Inferior parietal cortex (tissue), 1 donor: ENCODE measurements at regions not wholly inside any gene's neighbourhood (a gene's known extent, or its start where the extent isn't known, plus 50 kb on each side); places are given as distances from the start of the nearest gene placed in this dataset.

Experiments used
- DNase-seq: peaks from one replicate; pipeline ENCODE4 v3.0.0-alpha.2; 2016; ENCODE audit errors: extremely low spot score

- no peak for DNase-seq
Observed at GRCh38 chr20:54362283-54362682, 113.1 kb upstream of the DOK5 start.

- no peak for DNase-seq
Observed at GRCh38 chr20:54364365-54364764, 111.0 kb upstream of the DOK5 start.

- no peak for DNase-seq
Observed at GRCh38 chr20:54364919-54365318, 110.5 kb upstream of the DOK5 start.

GRCh38 chr20:54366669-54367344 is 108.6 kb upstream of the DOK5 start:
- no peak for DNase-seq

GRCh38 chr20:54368570-54368969 is 106.8 kb upstream of the DOK5 start:
- DNase-seq: no peak

- DNase-seq: no peak
Observed at GRCh38 chr20:54372313-54372712, 103.1 kb upstream of the DOK5 start.

- no peak for DNase-seq
Observed at GRCh38 chr20:54377992-54378773, 97.2 kb upstream of the DOK5 start.

GRCh38 chr20:54379893-54380584 is 95.4 kb upstream of the DOK5 start:
- no peak for DNase-seq

GRCh38 chr20:54382419-54382818 is 93.0 kb upstream of the DOK5 start:
- DNase-seq: no peak

GRCh38 chr20:54385746-54386145 is 89.6 kb upstream of the DOK5 start:
- no peak for DNase-seq

GRCh38 chr20:54389596-54390280 is 85.7 kb upstream of the DOK5 start:
- no peak for DNase-seq

GRCh38 chr20:54397292-54398140 is 77.9 kb upstream of the DOK5 start:
- DNase-seq: peak; percentile 11

- DNase-seq: no peak
Observed at GRCh38 chr20:54398814-54399213, 76.6 kb upstream of the DOK5 start.

- DNase-seq: no peak
Observed at GRCh38 chr20:54405540-54405939, 69.9 kb upstream of the DOK5 start.

- DNase-seq: no peak
Observed at GRCh38 chr20:54407459-54407858, 67.9 kb upstream of the DOK5 start.

- DNase-seq: no peak
Observed at GRCh38 chr20:54415967-54416366, 59.4 kb upstream of the DOK5 start.

- DNase-seq: no peak
Observed at GRCh38 chr20:54416770-54417169, 58.6 kb upstream of the DOK5 start.

- peak; percentile 3 for DNase-seq
Observed at GRCh38 chr20:54419531-54419930, 55.9 kb upstream of the DOK5 start.
